H1 (cell line): ENCODE measurements at regions not wholly inside any gene's neighbourhood (a gene's known extent, or its start where the extent isn't known, plus 50 kb on each side); places are given as distances from the start of the nearest gene placed in this dataset.

Experiments used
- EP300 ChIP-seq, 2 experiments: IDR thresholded peaks; 1 replicate in 1 of 2; 2 replicates in 1 of 2; pipeline ENCODE4 v1.6.1; 2011 to 2012; ENCODE audit warnings: low read depth in 2 of 2, low read length in 2 of 2, mild to moderate bottlenecking in 2 of 2, borderline replicate concordance in 1 of 2, inconsistent platforms in 1 of 2, moderate library complexity in 1 of 2
- GTF2F1 ChIP-seq: IDR thresholded peaks from 2 replicates; pipeline ENCODE4 v1.6.1; 2012; ENCODE audit warnings: low read depth, low read length, improper control_type of control experiment, borderline replicate concordance
- HDAC6 ChIP-seq: IDR thresholded peaks from one replicate; pipeline ENCODE4 v1.7.1; 2012; ENCODE audit warnings: low read depth, mild to moderate bottlenecking, inconsistent platforms, low read length, moderate library complexity
- POLR2A ChIP-seq, 2 experiments: IDR thresholded peaks; 1 replicate in 1 of 2; 2 replicates in 1 of 2; pipeline ENCODE4 v1.6.1; 2011; ENCODE audit warnings: low read depth in 2 of 2, low read length in 2 of 2, mild to moderate bottlenecking in 2 of 2; ENCODE audit errors: control extremely low read depth in 1 of 2
- POLR2AphosphoS5 ChIP-seq: IDR thresholded peaks from 2 replicates; pipeline ENCODE4 v1.6.1; 2011; ENCODE audit warnings: low read depth, low read length
- TAF1 ChIP-seq: IDR thresholded peaks from 2 replicates; pipeline ENCODE4 v1.6.1; 2011; ENCODE audit warnings: mild to moderate bottlenecking, low read depth, low read length
- YY1 ChIP-seq: IDR thresholded peaks from 2 replicates; pipeline ENCODE4 v1.6.1; 2011; ENCODE audit warnings: low read depth, mild to moderate bottlenecking, low read length
- TF ChIP-seq, protein P1 (sequence below), 3 experiments: IDR thresholded peaks; 1 replicate in 2 of 3; 2 replicates in 1 of 3; pipeline versions ENCODE4 v1.5.1 to v1.6.1; 2011; ENCODE audit warnings: low read length in 3 of 3, mild to moderate bottlenecking in 3 of 3, inconsistent platforms in 2 of 3, low read depth in 1 of 3, moderate library complexity in 1 of 3; ENCODE audit not compliant: insufficient read depth in 1 of 3; ENCODE audit errors: control extremely low read depth in 1 of 3

DNA sequence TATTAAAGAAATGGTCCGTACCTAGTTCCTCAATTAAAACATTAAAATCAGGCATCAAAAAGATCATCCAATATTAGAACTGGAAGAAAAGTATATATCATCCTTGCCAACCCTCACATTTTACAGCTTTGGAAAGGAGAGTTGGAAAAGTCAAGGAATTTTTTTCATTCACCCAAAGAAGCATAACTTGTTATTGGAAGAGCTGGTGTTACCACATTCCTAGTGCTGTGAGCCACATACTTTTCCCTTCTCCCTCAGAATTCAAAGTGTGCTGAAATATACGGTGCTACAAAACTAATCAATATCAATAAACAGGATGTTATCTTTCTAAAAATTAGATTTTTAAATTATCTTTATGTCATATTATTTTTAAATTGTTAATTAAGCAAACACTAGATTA lies 202.1 kb upstream of the FAT3 start:
- TF ChIP-seq EP300 (IDR thresholded peaks at IDR 0.05; ENCODE audit: borderline replicate concordance in 1 of 2, low read depth in 2 of 2, low read length in 2 of 2) (no peak), HDAC6 (no peak), YY1 (no peak), POLR2AphosphoS5 (no peak), TAF1 (no peak), POLR2A (IDR thresholded peaks at IDR 0.05; ENCODE audit: control extremely low read depth in 1 of 2, low read depth in 2 of 2, low read length in 2 of 2) (no peak), GTF2F1 (no peak)
- TF ChIP-seq, protein P1, sequence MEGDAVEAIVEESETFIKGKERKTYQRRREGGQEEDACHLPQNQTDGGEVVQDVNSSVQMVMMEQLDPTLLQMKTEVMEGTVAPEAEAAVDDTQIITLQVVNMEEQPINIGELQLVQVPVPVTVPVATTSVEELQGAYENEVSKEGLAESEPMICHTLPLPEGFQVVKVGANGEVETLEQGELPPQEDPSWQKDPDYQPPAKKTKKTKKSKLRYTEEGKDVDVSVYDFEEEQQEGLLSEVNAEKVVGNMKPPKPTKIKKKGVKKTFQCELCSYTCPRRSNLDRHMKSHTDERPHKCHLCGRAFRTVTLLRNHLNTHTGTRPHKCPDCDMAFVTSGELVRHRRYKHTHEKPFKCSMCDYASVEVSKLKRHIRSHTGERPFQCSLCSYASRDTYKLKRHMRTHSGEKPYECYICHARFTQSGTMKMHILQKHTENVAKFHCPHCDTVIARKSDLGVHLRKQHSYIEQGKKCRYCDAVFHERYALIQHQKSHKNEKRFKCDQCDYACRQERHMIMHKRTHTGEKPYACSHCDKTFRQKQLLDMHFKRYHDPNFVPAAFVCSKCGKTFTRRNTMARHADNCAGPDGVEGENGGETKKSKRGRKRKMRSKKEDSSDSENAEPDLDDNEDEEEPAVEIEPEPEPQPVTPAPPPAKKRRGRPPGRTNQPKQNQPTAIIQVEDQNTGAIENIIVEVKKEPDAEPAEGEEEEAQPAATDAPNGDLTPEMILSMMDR (IDR thresholded peaks at IDR 0.05; ENCODE audit: control extremely low read depth in 1 of 3, insufficient read depth in 1 of 3, low read depth in 1 of 3, low read length in 3 of 3): no peak
